ENCODE measurements at regions not wholly inside any gene's neighbourhood (a gene's known extent, or its start where the extent isn't known, plus 50 kb on each side); places are given as distances from the start of the nearest gene placed in this dataset.

GRCh38 chr2:35378791-35379190, 976.8 kb upstream of the CRIM1 start:
- TF ChIP-seq POLR2A (IDR thresholded peaks at IDR 0.05) (no peak), EP300 (IDR thresholded peaks at IDR 0.05) (no peak), CTCF (IDR thresholded peaks at IDR 0.05) (no peak)

All from tibial nerve (tissue), 4 donors.